ENCODE measurements at regions not wholly inside any gene's neighbourhood (a gene's known extent, or its start where the extent isn't known, plus 50 kb on each side); places are given as distances from the start of the nearest gene placed in this dataset.

DNA sequence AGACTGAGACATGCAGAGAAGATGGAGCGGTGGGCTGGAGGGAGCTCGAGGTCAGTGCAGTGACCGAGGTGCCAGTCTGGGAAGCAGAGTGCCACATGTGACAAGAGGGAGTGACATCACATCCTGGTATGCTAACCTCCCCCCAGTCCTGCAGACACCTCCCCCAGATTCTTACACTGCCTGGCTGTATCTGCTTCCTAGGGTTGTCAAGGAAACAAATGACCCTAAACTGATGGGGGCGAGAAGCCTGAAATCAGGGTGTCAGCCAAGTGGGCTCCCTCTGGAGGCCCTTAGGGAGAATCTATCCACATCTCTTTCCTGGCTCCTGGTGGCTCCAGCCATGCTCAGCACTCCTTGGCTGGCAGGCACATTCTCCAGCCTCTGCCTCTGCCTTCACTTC is 316.1 kb upstream of the ZMIZ1 start:
- no peaks in the 10 kb centered on the region for H3K36me3 ChIP-seq
- no peak for DNase-seq (ENCODE audit: low spot score in 2 of 2)
- no peaks in the 10 kb centered on the region for H3K9me3 ChIP-seq
- WGBS, result 92% methylated on average over 4 of the region's 4 CpGs
- H3K27ac ChIP-seq, result no peak overlapping the region
- H3K4me1 ChIP-seq, result peaks cover 18% of the 10 kb centered on the region
- TF ChIP-seq POLR2AphosphoS5 (IDR thresholded peaks at IDR 0.05) (no peak), POLR2A (IDR thresholded peaks at IDR 0.05) (no peak), EP300 (IDR thresholded peaks at IDR 0.05) (no peak)
- TF ChIP-seq, protein P1, sequence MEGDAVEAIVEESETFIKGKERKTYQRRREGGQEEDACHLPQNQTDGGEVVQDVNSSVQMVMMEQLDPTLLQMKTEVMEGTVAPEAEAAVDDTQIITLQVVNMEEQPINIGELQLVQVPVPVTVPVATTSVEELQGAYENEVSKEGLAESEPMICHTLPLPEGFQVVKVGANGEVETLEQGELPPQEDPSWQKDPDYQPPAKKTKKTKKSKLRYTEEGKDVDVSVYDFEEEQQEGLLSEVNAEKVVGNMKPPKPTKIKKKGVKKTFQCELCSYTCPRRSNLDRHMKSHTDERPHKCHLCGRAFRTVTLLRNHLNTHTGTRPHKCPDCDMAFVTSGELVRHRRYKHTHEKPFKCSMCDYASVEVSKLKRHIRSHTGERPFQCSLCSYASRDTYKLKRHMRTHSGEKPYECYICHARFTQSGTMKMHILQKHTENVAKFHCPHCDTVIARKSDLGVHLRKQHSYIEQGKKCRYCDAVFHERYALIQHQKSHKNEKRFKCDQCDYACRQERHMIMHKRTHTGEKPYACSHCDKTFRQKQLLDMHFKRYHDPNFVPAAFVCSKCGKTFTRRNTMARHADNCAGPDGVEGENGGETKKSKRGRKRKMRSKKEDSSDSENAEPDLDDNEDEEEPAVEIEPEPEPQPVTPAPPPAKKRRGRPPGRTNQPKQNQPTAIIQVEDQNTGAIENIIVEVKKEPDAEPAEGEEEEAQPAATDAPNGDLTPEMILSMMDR (IDR thresholded peaks at IDR 0.05), result no peak
- no peaks in the 10 kb centered on the region for H3K27me3 ChIP-seq
- no peak overlapping the region for H3K4me3 ChIP-seq

DNA sequence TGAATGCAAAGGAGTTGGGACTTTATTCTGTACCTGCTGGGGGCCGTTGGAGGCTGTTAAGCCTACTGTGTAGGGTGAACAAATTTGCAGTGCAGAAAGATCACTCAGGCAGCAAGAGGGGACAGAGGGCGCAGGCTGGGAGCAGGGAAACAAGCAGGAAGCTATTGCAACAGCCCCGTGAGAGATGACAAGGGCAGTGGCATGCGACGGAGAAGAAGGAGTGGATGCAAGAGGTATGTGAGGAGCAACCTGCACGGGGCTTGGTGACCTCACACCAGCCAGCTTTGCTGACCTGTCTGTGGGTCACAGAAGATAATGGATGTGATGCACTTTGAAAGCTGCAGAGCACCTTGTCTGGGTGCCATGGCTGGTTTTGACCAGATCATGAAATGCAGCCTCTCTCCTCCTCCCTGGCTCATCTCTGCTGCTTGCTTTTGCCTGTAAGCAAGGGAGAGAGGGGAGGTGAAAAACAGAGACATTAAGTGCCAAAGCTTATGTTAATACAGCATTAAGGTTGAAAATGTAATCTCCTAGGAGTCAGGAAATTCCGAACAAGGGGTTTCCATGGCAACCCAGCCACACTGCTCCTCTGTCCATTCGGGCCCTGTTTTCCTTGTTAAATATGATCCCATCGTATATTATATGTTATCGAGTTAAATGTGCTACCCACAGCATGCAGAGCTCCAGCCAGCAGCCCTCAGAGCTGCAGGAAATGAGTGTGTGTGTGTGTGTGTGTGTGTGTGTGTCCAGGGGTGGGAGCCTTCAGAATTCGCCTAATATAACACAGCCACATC is 314.3 kb upstream of the ZMIZ1 start:
- Histone ChIP-seq H3K27ac (no peak overlapping the region), H3K36me3 (no peaks in the 10 kb centered on the region), H3K4me1 (peaks cover 28% of the 10 kb centered on the region), H3K4me3 (no peak overlapping the region), H3K27me3 (no peaks in the 10 kb centered on the region), H3K9me3 (no peaks in the 10 kb centered on the region)
- DNase-seq (ENCODE audit: low spot score in 2 of 2), result no peak
- TF ChIP-seq, protein P1 (IDR thresholded peaks at IDR 0.05), result no peak
- TF ChIP-seq POLR2AphosphoS5 (IDR thresholded peaks at IDR 0.05), result no peak
- TF ChIP-seq POLR2A (IDR thresholded peaks at IDR 0.05), result no peak
- no peak for TF ChIP-seq EP300 (IDR thresholded peaks at IDR 0.05)
- 68% methylated on average over 11 of the region's 11 CpGs for WGBS

DNA sequence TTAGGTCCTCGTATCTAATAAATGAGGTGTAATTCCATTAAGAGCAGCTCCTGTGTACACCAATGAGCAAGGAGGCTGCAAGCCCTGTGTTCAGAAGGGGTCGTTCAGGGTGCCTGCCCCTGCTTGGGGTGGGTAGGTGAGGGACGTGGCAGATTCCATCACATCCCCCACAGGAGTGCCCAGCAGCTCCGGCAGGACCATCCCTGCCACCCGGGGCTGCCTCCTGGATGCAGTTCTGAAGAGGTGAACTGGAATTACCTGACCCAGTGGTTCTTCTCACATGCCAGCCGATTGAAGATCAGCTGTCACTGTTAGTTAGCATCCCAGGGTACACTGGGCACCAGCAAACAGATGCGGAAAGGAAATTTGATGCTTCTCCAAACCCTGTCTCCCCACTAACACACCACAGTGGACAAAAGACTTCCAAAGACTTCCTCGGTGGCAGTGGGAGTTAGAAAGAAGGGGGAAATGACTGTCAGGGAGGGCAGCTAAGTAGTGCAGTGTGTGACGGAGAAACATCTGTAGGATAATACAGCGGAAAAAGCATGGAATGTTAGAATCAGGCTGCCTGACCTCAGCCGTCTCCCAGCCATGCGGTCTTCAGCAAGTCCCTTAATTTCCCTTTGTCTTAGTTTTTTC is 313.6 kb upstream of the ZMIZ1 start:
- DNase-seq (ENCODE audit: low spot score in 2 of 2), result no peak
- TF ChIP-seq EP300 (IDR thresholded peaks at IDR 0.05) (no peak), POLR2AphosphoS5 (IDR thresholded peaks at IDR 0.05) (no peak), POLR2A (IDR thresholded peaks at IDR 0.05) (no peak)
- TF ChIP-seq, protein P1 (IDR thresholded peaks at IDR 0.05), result no peak
- H3K27ac ChIP-seq, result no peak overlapping the region

DNA sequence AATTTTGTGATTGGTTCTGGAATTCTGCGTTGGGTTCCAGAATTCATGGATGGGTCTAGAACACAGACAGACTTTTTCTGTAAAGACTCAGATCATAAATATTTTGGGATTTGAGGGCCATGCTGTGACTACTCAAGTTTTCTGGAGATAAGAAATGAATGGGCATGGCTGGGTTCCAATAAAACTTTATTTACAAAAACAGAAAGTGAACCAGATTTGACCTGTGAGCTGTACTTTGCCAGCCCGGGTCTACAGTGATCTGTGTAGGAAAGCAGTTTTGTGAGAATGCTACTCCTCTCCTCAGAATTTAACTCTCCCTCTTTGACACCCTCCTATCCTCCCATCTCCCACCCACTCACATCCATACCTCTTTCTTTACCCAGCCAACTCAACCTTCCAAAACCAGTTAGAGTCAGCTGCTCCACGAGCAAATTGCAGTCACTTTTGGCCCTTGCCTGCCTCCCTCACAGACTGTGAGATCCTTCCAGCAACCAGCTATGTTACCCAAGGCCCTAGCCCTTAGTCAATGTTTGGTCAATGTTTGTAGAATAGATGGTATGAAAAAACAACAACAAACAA is 312.8 kb upstream of the ZMIZ1 start:
- no peak for DNase-seq (ENCODE audit: low spot score in 2 of 2)
- Histone ChIP-seq H3K27ac (peak overlapping the region; percentile 74), H3K27me3 (no peaks in the 10 kb centered on the region), H3K36me3 (no peaks in the 10 kb centered on the region), H3K4me3 (no peak overlapping the region), H3K4me1 (peaks cover 28% of the 10 kb centered on the region), H3K9me3 (no peaks in the 10 kb centered on the region)
- TF ChIP-seq, protein P1 (IDR thresholded peaks at IDR 0.05), result no peak
- TF ChIP-seq POLR2A (IDR thresholded peaks at IDR 0.05) (no peak), EP300 (IDR thresholded peaks at IDR 0.05) (no peak), POLR2AphosphoS5 (IDR thresholded peaks at IDR 0.05) (no peak)
- WGBS, result 74% methylated on average over 3 of the region's 3 CpGs

More for the DNA sequence above, 313.6 kb upstream of the ZMIZ1 start:
- Histone ChIP-seq H3K4me1 (peaks cover 28% of the 10 kb centered on the region), H3K4me3 (no peak overlapping the region), H3K36me3 (no peaks in the 10 kb centered on the region), H3K27me3 (no peaks in the 10 kb centered on the region), H3K9me3 (no peaks in the 10 kb centered on the region)
- 81% methylated on average over 9 of the region's 12 CpGs for WGBS

Measured in suprapubic skin (tissue), 4 donors.